Hepatocyte (in vitro differentiated cells): ENCODE measurements at regions not wholly inside any gene's neighbourhood (a gene's known extent, or its start where the extent isn't known, plus 50 kb on each side); places are given as distances from the start of the nearest gene placed in this dataset.

Experiments
- DNase-seq: peaks from one replicate; pipeline ENCODE4 v3.0.0-alpha.2; 2016; ENCODE audit warnings: low spot score
- H2AFZ ChIP-seq: fragments of 200-600 bp; sonication (generic); 2 replicates; pipeline ENCODE4 v1.6.0; 2016; ENCODE audit warnings: antibody characterized with exemption, mild to moderate bottlenecking
- H3K27ac ChIP-seq: fragments of 200-600 bp; sonication (generic); 2 replicates; pipeline ENCODE4 v1.5.1; 2016; ENCODE audit warnings: mild to moderate bottlenecking
- H3K27me3 ChIP-seq: fragments of 200-600 bp; sonication (generic); 2 replicates; pipeline ENCODE4 v1.6.1; 2016
- H3K36me3 ChIP-seq: fragments of 200-600 bp; sonication (generic); replicated peaks from 2 replicates; pipeline ENCODE4 v1.5.1; 2016; ENCODE audit warnings: low read depth; ENCODE audit not compliant: insufficient read depth
- H3K4me1 ChIP-seq: fragments of 200-600 bp; sonication (generic); 2 replicates; pipeline ENCODE4 v1.5.1; 2016; ENCODE audit warnings: mild to moderate bottlenecking, moderate library complexity; ENCODE audit not compliant: insufficient read depth
- H3K4me2 ChIP-seq: fragments of 200-600 bp; sonication (generic); 2 replicates; pipeline ENCODE4 v1.6.0; 2016
- H3K4me3 ChIP-seq: fragments of 200-600 bp; sonication (generic); 2 replicates; pipeline ENCODE4 v1.5.1; 2016; ENCODE audit warnings: mild to moderate bottlenecking
- H3K79me2 ChIP-seq: fragments of 200-600 bp; sonication (generic); 2 replicates; pipeline ENCODE4 v1.6.0; 2017; ENCODE audit warnings: mild to moderate bottlenecking
- H3K9me2 ChIP-seq: fragments of 200-600 bp; sonication (generic); replicated peaks from 2 replicates; pipeline ENCODE4 v1.6.0; 2017; ENCODE audit warnings: mild to moderate bottlenecking; ENCODE audit not compliant: insufficient read depth
- H3K9me3 ChIP-seq: fragments of 200-600 bp; sonication (generic); 2 replicates; pipeline ENCODE4 v1.5.1; 2016; ENCODE audit warnings: low read depth, mild to moderate bottlenecking
- H4K20me1 ChIP-seq: fragments of 200-600 bp; sonication (generic); 2 replicates; pipeline ENCODE4 v1.6.0; 2016; ENCODE audit warnings: mild to moderate bottlenecking; ENCODE audit not compliant: insufficient read depth, poor library complexity, severe bottlenecking
- EZH2 ChIP-seq: fragments of 200-600 bp; sonication (generic); IDR thresholded peaks from 2 replicates; pipeline ENCODE4 v1.6.1; 2016; ENCODE audit warnings: antibody characterized with exemption, mild to moderate bottlenecking, borderline replicate concordance
- EZH2phosphoT487 ChIP-seq: fragments of 200-600 bp; sonication (generic); IDR thresholded peaks from one replicate; pipeline ENCODE4 v1.6.1; 2018; ENCODE audit warnings: antibody characterized with exemption, mild to moderate bottlenecking, low read depth, moderate library complexity; ENCODE audit not compliant: unreplicated experiment, severe bottlenecking
- WGBS: methylation state at CpG from one replicate; pipeline ENCODE4 v1.1.6; 2016; ENCODE audit warnings: low lambda C conversion rate; ENCODE audit errors: missing lambda C conversion rate; 5-methylcytosine and 5-hydroxymethylcytosine counted together
- TF ChIP-seq, protein P1 (sequence below): fragments of 200-600 bp; sonication (generic); IDR thresholded peaks from 2 replicates; pipeline ENCODE4 v1.5.1; 2016; ENCODE audit warnings: antibody characterized with exemption, mild to moderate bottlenecking; ENCODE audit not compliant: poor library complexity

DNA sequence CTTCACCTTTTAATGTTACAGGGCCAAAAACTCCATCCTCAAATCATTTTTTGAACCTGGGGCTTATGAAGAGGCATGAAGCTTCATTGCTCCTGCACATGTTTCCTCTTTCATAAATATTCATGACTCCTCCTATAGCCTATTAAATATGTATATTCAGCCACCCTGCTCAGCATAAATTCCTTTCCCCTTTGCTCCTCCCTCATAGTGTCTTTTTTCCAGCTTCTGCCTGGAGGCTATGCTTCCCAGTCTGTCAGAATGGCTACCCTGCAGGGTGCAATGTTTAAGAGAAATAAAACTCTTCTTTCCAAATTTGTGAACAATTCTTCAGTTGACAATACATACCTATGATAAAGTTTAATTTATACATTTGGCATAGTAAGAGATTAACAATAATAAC is 1082.9 kb upstream of the CDH18 start:
- H3K27ac ChIP-seq = no peak overlapping the region
- H3K27me3 ChIP-seq = no peaks in the 10 kb centered on the region
- no peaks in the 10 kb centered on the region for H3K9me3 ChIP-seq
- H3K4me3 ChIP-seq = no peak overlapping the region
- no peaks in the 10 kb centered on the region for H3K4me1 ChIP-seq
- DNase-seq = no peak
- no peak overlapping the region for H2AFZ ChIP-seq
- no peaks in the 10 kb centered on the region for H3K9me2 ChIP-seq
- no peaks in the 10 kb centered on the region for H3K36me3 ChIP-seq
- H3K79me2 ChIP-seq = no peaks in the 10 kb centered on the region
- TF ChIP-seq EZH2 (no peak), EZH2phosphoT487 (no peak)
- TF ChIP-seq, protein P1, sequence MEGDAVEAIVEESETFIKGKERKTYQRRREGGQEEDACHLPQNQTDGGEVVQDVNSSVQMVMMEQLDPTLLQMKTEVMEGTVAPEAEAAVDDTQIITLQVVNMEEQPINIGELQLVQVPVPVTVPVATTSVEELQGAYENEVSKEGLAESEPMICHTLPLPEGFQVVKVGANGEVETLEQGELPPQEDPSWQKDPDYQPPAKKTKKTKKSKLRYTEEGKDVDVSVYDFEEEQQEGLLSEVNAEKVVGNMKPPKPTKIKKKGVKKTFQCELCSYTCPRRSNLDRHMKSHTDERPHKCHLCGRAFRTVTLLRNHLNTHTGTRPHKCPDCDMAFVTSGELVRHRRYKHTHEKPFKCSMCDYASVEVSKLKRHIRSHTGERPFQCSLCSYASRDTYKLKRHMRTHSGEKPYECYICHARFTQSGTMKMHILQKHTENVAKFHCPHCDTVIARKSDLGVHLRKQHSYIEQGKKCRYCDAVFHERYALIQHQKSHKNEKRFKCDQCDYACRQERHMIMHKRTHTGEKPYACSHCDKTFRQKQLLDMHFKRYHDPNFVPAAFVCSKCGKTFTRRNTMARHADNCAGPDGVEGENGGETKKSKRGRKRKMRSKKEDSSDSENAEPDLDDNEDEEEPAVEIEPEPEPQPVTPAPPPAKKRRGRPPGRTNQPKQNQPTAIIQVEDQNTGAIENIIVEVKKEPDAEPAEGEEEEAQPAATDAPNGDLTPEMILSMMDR = no peak
- H4K20me1 ChIP-seq = no peaks in the 10 kb centered on the region
- no peak overlapping the region for H3K4me2 ChIP-seq

DNA sequence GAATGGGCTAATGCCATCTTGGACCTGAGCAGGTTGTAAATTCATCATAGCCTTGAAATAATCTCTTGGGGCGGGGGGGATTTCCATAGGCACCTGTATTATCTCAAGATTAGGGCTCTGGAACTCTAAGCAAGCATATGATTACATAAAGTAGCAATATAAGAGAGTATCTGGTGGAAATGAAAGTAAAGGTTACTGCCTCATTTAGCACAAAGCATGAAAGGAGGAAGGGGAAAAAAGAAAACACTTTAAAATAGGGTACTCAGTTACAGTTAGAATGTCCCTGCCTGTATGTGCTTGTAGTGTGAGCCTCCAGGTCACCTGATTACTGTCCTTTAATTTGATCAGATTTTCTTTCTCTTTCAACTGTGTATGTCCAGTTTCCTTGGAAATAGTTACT is 1079.7 kb upstream of the CDH18 start:
- Histone ChIP-seq H3K9me2 (no peaks in the 10 kb centered on the region), H2AFZ (no peak overlapping the region), H3K4me1 (no peaks in the 10 kb centered on the region), H3K4me3 (no peak overlapping the region), H3K79me2 (no peaks in the 10 kb centered on the region), H3K27me3 (no peaks in the 10 kb centered on the region), H3K27ac (no peak overlapping the region), H3K36me3 (no peaks in the 10 kb centered on the region), H3K4me2 (no peak overlapping the region), H3K9me3 (no peaks in the 10 kb centered on the region), H4K20me1 (no peaks in the 10 kb centered on the region)
- TF ChIP-seq EZH2 (no peak), EZH2phosphoT487 (no peak)
- TF ChIP-seq, protein P1 = no peak
- WGBS = 45% methylated on average over 1 of the region's 1 CpG
- DNase-seq = no peak

DNA sequence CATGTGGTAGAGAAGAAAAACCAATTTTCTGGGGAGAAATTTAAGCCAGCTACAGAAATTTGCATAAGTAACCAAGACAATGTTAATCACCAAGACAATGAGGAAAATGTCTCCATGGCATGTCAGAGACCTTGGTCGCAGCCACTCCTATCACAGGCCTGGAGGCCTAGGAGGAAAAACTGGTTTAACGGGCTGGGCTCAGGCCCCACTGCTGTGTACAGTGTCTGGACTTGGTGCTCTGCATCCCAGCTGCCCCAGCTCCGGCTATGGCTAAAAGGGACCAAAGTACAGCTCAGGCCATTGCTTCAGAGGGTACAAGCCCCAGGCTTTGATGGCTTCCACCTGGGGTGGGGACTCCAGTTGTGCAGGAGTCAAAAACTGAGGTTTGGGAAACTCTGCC is 1075.1 kb upstream of the CDH18 start:
- no peaks in the 10 kb centered on the region for H3K4me1 ChIP-seq
- 80% methylated on average over 3 of the region's 3 CpGs for WGBS
- H3K27me3 ChIP-seq = no peaks in the 10 kb centered on the region
- no peaks in the 10 kb centered on the region for H3K9me3 ChIP-seq
- DNase-seq = no peak
- no peak overlapping the region for H3K4me2 ChIP-seq
- H3K27ac ChIP-seq = no peak overlapping the region
- no peaks in the 10 kb centered on the region for H3K79me2 ChIP-seq
- no peaks in the 10 kb centered on the region for H4K20me1 ChIP-seq
- H2AFZ ChIP-seq = no peak overlapping the region
- TF ChIP-seq, protein P1 = no peak
- TF ChIP-seq EZH2phosphoT487 (no peak), EZH2 (no peak)
- H3K4me3 ChIP-seq = no peak overlapping the region
- no peaks in the 10 kb centered on the region for H3K36me3 ChIP-seq
- no peaks in the 10 kb centered on the region for H3K9me2 ChIP-seq

DNA sequence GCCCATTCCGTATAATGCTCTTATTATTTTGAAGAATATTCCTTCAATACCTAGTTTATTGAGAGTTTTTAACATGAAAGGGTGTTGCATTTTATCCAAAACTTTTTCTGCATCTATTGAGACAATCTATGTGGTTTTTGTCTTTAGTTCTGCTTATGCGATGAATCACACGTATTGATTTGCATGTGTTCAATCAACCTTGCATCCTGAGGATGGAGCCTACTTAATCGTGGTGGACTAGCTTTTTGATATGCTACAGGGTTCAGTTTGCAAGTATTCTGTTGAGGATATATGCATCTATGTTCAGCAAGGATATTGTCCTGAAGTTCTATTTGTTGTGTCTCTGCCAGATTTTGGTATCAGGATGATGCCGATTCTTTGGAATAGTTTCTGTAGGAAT is 1070.3 kb upstream of the CDH18 start:
- 90% methylated on average over 5 of the region's 5 CpGs for WGBS
- H3K9me2 ChIP-seq = no peaks in the 10 kb centered on the region
- no peaks in the 10 kb centered on the region for H3K36me3 ChIP-seq
- no peak overlapping the region for H3K4me3 ChIP-seq
- no peak overlapping the region for H2AFZ ChIP-seq
- no peaks in the 10 kb centered on the region for H4K20me1 ChIP-seq
- H3K79me2 ChIP-seq = no peaks in the 10 kb centered on the region
- no peaks in the 10 kb centered on the region for H3K4me1 ChIP-seq
- TF ChIP-seq EZH2phosphoT487 (no peak), EZH2 (no peak)
- TF ChIP-seq, protein P1 = no peak
- H3K4me2 ChIP-seq = no peak overlapping the region
- no peaks in the 10 kb centered on the region for H3K27me3 ChIP-seq
- H3K9me3 ChIP-seq = no peaks in the 10 kb centered on the region
- no peak overlapping the region for H3K27ac ChIP-seq
- no peak for DNase-seq
